Endothelial cell of umbilical vein (primary cell): ENCODE measurements at regions not wholly inside any gene's neighbourhood (a gene's known extent, or its start where the extent isn't known, plus 50 kb on each side); places are given as distances from the start of the nearest gene placed in this dataset.

Experiments used
- BruUV-seq: library from RNA; stranded (reverse); fragments of 400-500 nt; replicated peaks from 2 replicates; lab custom pipeline; 2021; lab: Mats Ljungman, UMichigan
- CTCF ChIA-PET: fragments of 300-600, 350-600 bp; sonication (Branson Sonifier 250); formaldehyde crosslinking; loops from one replicate; lab custom pipeline; 2021; ENCODE audit warnings: antibody characterized with exemption, inconsistent platforms; lab: Charles Lee
- POLR2A ChIA-PET: fragments of 300-600, 350-600 bp; sonication (Branson Sonifier 250); formaldehyde crosslinking; loops from one replicate; lab custom pipeline; 2021; ENCODE audit warnings: antibody characterized with exemption, inconsistent platforms; lab: Charles Lee
- DNase-seq: peaks from one replicate; pipeline ENCODE4 v3.0.0-alpha.2; 2011; ENCODE audit warnings: low read depth, low spot score
- FAIRE-seq: peaks from 2 replicates; lab custom pipeline; 2011; peaks lifted over from hg19 to GRCh38; lab: Jason Lieb, UNC
- H2AFZ ChIP-seq: 2 replicates; pipeline ENCODE4 v1.6.0; 2012; ENCODE audit warnings: low read depth, low read length, control low read depth, inconsistent platforms
- H3K27ac ChIP-seq: 2 replicates; pipeline ENCODE4 v1.5.1; 2011; ENCODE audit warnings: low read depth, mild to moderate bottlenecking, control low read depth, low read length, moderate library complexity; ENCODE audit not compliant: insufficient read depth
- H3K27me3 ChIP-seq, 2 experiments: 2 replicates each; pipeline versions ENCODE4 v1.6.0 to v1.6.1; 2011; ENCODE audit warnings: low read length in 2 of 2, mixed read lengths in 1 of 2; ENCODE audit not compliant: control insufficient read depth in 2 of 2, insufficient read depth in 2 of 2
- H3K36me3 ChIP-seq, 2 experiments: 2 replicates in 1 of 2; 3 replicates in 1 of 2; pipeline ENCODE4 v1.5.1; 2011; ENCODE audit warnings: low read length in 2 of 2, mild to moderate bottlenecking in 1 of 2, moderate library complexity in 1 of 2; ENCODE audit not compliant: control insufficient read depth in 2 of 2, insufficient read depth in 2 of 2; ENCODE audit errors: extremely low read depth in 1 of 2
- H3K4me1 ChIP-seq: 3 replicates; pipeline ENCODE4 v1.5.1; 2011; ENCODE audit warnings: mild to moderate bottlenecking, low read length; ENCODE audit not compliant: control insufficient read depth, insufficient read depth; ENCODE audit errors: extremely low read depth
- H3K4me2 ChIP-seq: 2 replicates; pipeline ENCODE4 v1.6.1; 2011; ENCODE audit warnings: low read length, control low read depth, mixed read lengths; ENCODE audit not compliant: insufficient read depth
- H3K4me3 ChIP-seq, 3 experiments: fragments of 200-600 bp in 1 of 3; sonication (generic), shearing (Covaris generic) in 1 of 3; replicated peaks in 1 of 3; 2 replicates each; pipeline ENCODE4 v1.5.1; 2011 to 2016; ENCODE audit warnings: control low read depth in 3 of 3, low read length in 3 of 3, mild to moderate bottlenecking in 2 of 3, inconsistent platforms in 1 of 3, low read depth in 1 of 3, moderate library complexity in 1 of 3; ENCODE audit not compliant: insufficient read depth in 1 of 3
- H3K79me2 ChIP-seq: 2 replicates; pipeline ENCODE4 v1.6.0; 2012; ENCODE audit warnings: low read length, inconsistent platforms; ENCODE audit not compliant: control insufficient read depth, insufficient read depth
- H3K9ac ChIP-seq: replicated peaks from 2 replicates; pipeline ENCODE3; 2011; ENCODE audit warnings: low read length, control low read depth; ENCODE audit not compliant: insufficient read depth; ENCODE audit errors: extremely low read depth
- H3K9me1 ChIP-seq: replicated peaks from 3 replicates; pipeline ENCODE4 v1.6.0; 2011; ENCODE audit warnings: mild to moderate bottlenecking, low read length; ENCODE audit not compliant: control insufficient read depth, insufficient read depth; ENCODE audit errors: extremely low read depth
- H3K9me3 ChIP-seq: replicated peaks from 2 replicates; pipeline ENCODE4 v1.5.1; 2012; ENCODE audit warnings: low read length, inconsistent platforms; ENCODE audit not compliant: control insufficient read depth, insufficient read depth
- H4K20me1 ChIP-seq: replicated peaks from 2 replicates; pipeline ENCODE3; 2011; ENCODE audit warnings: mild to moderate bottlenecking, low read length; ENCODE audit not compliant: control insufficient read depth, insufficient read depth; ENCODE audit errors: extremely low read depth
- CTCF ChIP-seq, 2 donors: IDR thresholded peaks; 1 replicate in 1 of 2; 2 replicates in 1 of 2; pipeline ENCODE4 v1.5.1; 2011; ENCODE audit warnings: low read length in 2 of 2, mild to moderate bottlenecking in 2 of 2, moderate library complexity in 2 of 2, control low read depth in 1 of 2, inconsistent platforms in 1 of 2, low read depth in 1 of 2; ENCODE audit not compliant: insufficient read depth in 1 of 2; ENCODE audit errors: extremely low read depth in 1 of 2
- EZH2 ChIP-seq: IDR thresholded peaks from 2 replicates; pipeline ENCODE4 v1.6.1; 2012; ENCODE audit warnings: borderline replicate concordance, low read depth, mild to moderate bottlenecking, moderate library complexity, low read length, inconsistent platforms; ENCODE audit not compliant: severe bottlenecking
- FOS ChIP-seq: IDR thresholded peaks from 2 replicates; pipeline ENCODE4 v1.6.1; 2011; ENCODE audit warnings: mild to moderate bottlenecking, low read length, moderate library complexity, borderline replicate concordance; ENCODE audit not compliant: insufficient read depth
- GATA2 ChIP-seq: IDR thresholded peaks from 2 replicates; pipeline ENCODE4 v1.7.0; 2011; ENCODE audit warnings: low read depth, mild to moderate bottlenecking, moderate library complexity, mixed read lengths, low read length; ENCODE audit not compliant: insufficient read length, insufficient read depth
- JUN ChIP-seq: IDR thresholded peaks from 2 replicates; pipeline ENCODE4 v1.6.1; 2011; ENCODE audit warnings: borderline replicate concordance, low read depth; ENCODE audit not compliant: insufficient read length, insufficient read depth
- MAX ChIP-seq: IDR thresholded peaks from 2 replicates; pipeline ENCODE4 v1.6.1; 2011; ENCODE audit not compliant: insufficient read depth, insufficient read length
- MYC ChIP-seq: IDR thresholded peaks from one replicate; pipeline ENCODE4 v1.6.1; 2011; ENCODE audit warnings: mild to moderate bottlenecking, low read depth, low read length
- POLR2A ChIP-seq: IDR thresholded peaks from 2 replicates; pipeline ENCODE4 v1.6.1; 2012; ENCODE audit warnings: low read depth, mild to moderate bottlenecking, control low read depth, low read length
- POLR2AphosphoS5 ChIP-seq: IDR thresholded peaks from 2 replicates; pipeline ENCODE4 v1.6.1; 2012; ENCODE audit warnings: low read depth, mild to moderate bottlenecking, control low read depth, low read length, moderate library complexity; ENCODE audit not compliant: insufficient read depth
- dilution Hi-C: fragments of 300-500 bp; cut with MboI; formaldehyde crosslinking; loops from one replicate; pipeline ENCODE4 v1.15.0; 2019; ENCODE audit warnings: low sequenced_read_pairs; ENCODE audit not compliant: extremely low pct_ligation_motif_present
- intact Hi-C: fragments of 100-400 bp; cut with micrococcal nuclease; formaldehyde crosslinking; loops from one replicate; pipeline ENCODE4 v1.10.0; 2022

DNA sequence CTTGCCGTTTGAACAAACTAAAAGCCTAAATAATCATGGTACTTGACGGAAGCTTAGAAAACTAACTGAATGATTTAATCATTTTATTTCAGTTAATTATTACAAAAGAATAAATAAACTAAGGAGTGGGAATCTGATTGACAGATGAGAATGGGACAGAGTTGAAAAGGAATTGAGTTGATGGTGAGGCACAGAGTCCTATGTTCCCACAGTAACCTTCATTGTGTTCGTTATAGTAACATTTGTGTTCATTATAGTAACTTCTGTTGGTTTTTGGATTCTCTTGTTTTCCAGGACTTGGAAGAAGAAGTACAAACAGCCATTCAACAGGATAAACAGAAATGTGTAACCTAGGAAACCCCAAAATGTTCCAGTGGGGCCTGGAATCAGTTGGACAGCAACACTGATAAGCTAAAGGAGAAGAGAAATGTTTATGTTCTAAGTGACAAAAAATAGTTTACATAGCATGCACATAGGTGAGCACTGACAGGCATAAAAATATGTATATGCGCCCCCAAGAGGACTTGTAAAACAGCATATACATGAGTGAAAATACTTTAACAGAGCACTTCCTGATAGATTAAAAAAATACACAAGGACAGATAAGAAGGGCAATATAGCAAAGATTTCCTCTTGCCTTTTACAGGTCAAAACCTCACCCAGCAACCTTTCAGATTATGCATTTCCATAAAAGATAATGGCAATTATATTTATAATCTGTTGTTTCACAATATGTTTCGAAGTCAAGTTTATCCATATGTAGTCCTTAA is 218.6 kb upstream of the HTR2C start:
- no peaks in the 10 kb centered on the region for H3K79me2 ChIP-seq
- no TSS peak for BruUV-seq
- POLR2A ChIA-PET = no interaction called here
- no peak overlapping the region for H3K4me2 ChIP-seq
- no peak overlapping the region for H3K9ac ChIP-seq
- no peaks in the 10 kb centered on the region for H3K27me3 ChIP-seq
- no peaks in the 10 kb centered on the region for H4K20me1 ChIP-seq
- no peak overlapping the region for H3K27ac ChIP-seq
- no peak for DNase-seq
- H3K4me3 ChIP-seq = no peak overlapping the region
- H2AFZ ChIP-seq = no peak overlapping the region
- no peaks in the 10 kb centered on the region for H3K36me3 ChIP-seq
- CTCF ChIA-PET = no interaction called here
- no peak for FAIRE-seq
- no peak for TF ChIP-seq GATA2
- TF ChIP-seq EZH2 = no peak
- TF ChIP-seq POLR2A = no peak
- TF ChIP-seq MYC = no peak
- TF ChIP-seq FOS = no peak
- TF ChIP-seq POLR2AphosphoS5 = no peak
- TF ChIP-seq JUN = no peak
- no peak for TF ChIP-seq CTCF (IDR thresholded peaks at IDR 0.05; ENCODE audit: extremely low read depth in 1 of 2, insufficient read depth in 1 of 2, low read depth in 1 of 2, low read length in 2 of 2)
- TF ChIP-seq MAX = no peak
- intact Hi-C loops (no loop called here), dilution Hi-C loops (no loop called here)
- no peaks in the 10 kb centered on the region for H3K9me1 ChIP-seq
- H3K4me1 ChIP-seq = no peaks in the 10 kb centered on the region
- H3K9me3 ChIP-seq = no peaks in the 10 kb centered on the region
